ENCODE measurements at regions not wholly inside any gene's neighbourhood (a gene's known extent, or its start where the extent isn't known, plus 50 kb on each side); places are given as distances from the start of the nearest gene placed in this dataset.

GRCh38 chr3:187823746-187824145, 78.5 kb upstream of the BCL6 start:
- DNase-seq (ENCODE audit: low spot score) = no peak

GRCh38 chr3:187827723-187828122, 82.5 kb upstream of the BCL6 start:
- no peak for DNase-seq (ENCODE audit: low spot score)

GRCh38 chr3:187828579-187829452, 83.5 kb upstream of the BCL6 start:
- DNase-seq (ENCODE audit: low spot score) = no peak

GRCh38 chr3:187830181-187830580, 84.9 kb upstream of the BCL6 start:
- DNase-seq (ENCODE audit: low spot score) = no peak

- no peak for DNase-seq (ENCODE audit: low spot score)
These were observed 86.1 kb upstream of the BCL6 start for GRCh38 chr3:187831125-187832051.

GRCh38 chr3:187832202-187832601, 86.9 kb upstream of the BCL6 start:
- DNase-seq (ENCODE audit: low spot score) = no peak

- no peak for DNase-seq (ENCODE audit: low spot score)
These were observed 88.1 kb upstream of the BCL6 start for GRCh38 chr3:187833375-187833774.

- DNase-seq (ENCODE audit: low spot score) = no peak
These were observed 88.7 kb upstream of the BCL6 start for GRCh38 chr3:187833799-187834578.

- DNase-seq (ENCODE audit: low spot score) = no peak
These were observed 91.8 kb upstream of the BCL6 start for GRCh38 chr3:187836823-187837770.

GRCh38 chr3:187838016-187838540, 92.8 kb upstream of the BCL6 start:
- DNase-seq (ENCODE audit: low spot score) = no peak

- DNase-seq (ENCODE audit: low spot score) = no peak
These were observed 94.2 kb upstream of the BCL6 start for GRCh38 chr3:187839422-187839821.

GRCh38 chr3:187840856-187841255, 95.6 kb upstream of the BCL6 start:
- DNase-seq (ENCODE audit: low spot score) = no peak

GRCh38 chr3:187841560-187841959, 96.3 kb upstream of the BCL6 start:
- DNase-seq (ENCODE audit: low spot score) = peak; percentile 60

GRCh38 chr3:187843654-187844053, 98.4 kb upstream of the BCL6 start:
- no peak for DNase-seq (ENCODE audit: low spot score)

- DNase-seq (ENCODE audit: low spot score) = no peak
These were observed 99.4 kb upstream of the BCL6 start for GRCh38 chr3:187844708-187845107.

- DNase-seq (ENCODE audit: low spot score) = no peak
These were observed 100.6 kb upstream of the BCL6 start for GRCh38 chr3:187845826-187846225.

- no peak for DNase-seq (ENCODE audit: low spot score)
These were observed 103.1 kb upstream of the BCL6 start for GRCh38 chr3:187848401-187848800.

- DNase-seq (ENCODE audit: low spot score) = no peak
These were observed 103.9 kb upstream of the BCL6 start for GRCh38 chr3:187849016-187849654.

GRCh38 chr3:187850258-187850921, 105.1 kb upstream of the BCL6 start:
- no peak for DNase-seq (ENCODE audit: low spot score)

All from COLO829 (cell line).